ENCODE measurements at regions not wholly inside any gene's neighbourhood (a gene's known extent, or its start where the extent isn't known, plus 50 kb on each side); places are given as distances from the start of the nearest gene placed in this dataset.
A peak's percentile ranks its signal among the peaks of the same experiment; 100 is the strongest.

GRCh38 chr22:23521441-23522113 is 58.5 kb downstream of the IGLL1 start (continued):
- TF ChIP-seq CENPBD1 (CRISPR knock-in tag; IDR thresholded peaks at IDR 0.05; ENCODE audit: borderline replicate concordance, low read depth) (no peak), ZFAT (CRISPR knock-in tag; conservative IDR thresholded peaks at IDR 0.05) (no peak), ZNF441 (CRISPR knock-in tag; IDR thresholded peaks at IDR 0.05; ENCODE audit: borderline replicate concordance) (peak; percentile 82; the same call in 1 of the 2 replicates), ZNF34 (CRISPR knock-in tag; IDR thresholded peaks at IDR 0.05; ENCODE audit: borderline replicate concordance) (no peak), ZNF772 (CRISPR knock-in tag; IDR thresholded peaks at IDR 0.05) (peak; percentile 58; the same call in 1 of the 2 replicates), FOXK2 (IDR thresholded peaks at IDR 0.05) (no peak), ZNF597 (CRISPR knock-in tag; IDR thresholded peaks at IDR 0.05) (no peak), ZNF766 (CRISPR knock-in tag; IDR thresholded peaks at IDR 0.05; ENCODE audit: borderline replicate concordance) (peak; percentile 62), BCL3 (CRISPR knock-in tag; IDR thresholded peaks at IDR 0.05) (peak; percentile 81), ZNF251 (CRISPR knock-in tag; IDR thresholded peaks at IDR 0.05) (no peak), ZNF556 (CRISPR knock-in tag; IDR thresholded peaks at IDR 0.05; ENCODE audit: borderline replicate concordance) (no peak), ZNF101 (CRISPR knock-in tag; IDR thresholded peaks at IDR 0.05; ENCODE audit: borderline replicate concordance, low read depth) (no peak), ZBED4 (CRISPR knock-in tag; IDR thresholded peaks at IDR 0.05; ENCODE audit: borderline replicate concordance) (peak; percentile 94), ZC3H13 (CRISPR knock-in tag; IDR thresholded peaks at IDR 0.05) (0 out of 2 replicates have a peak, but pooled peaks have one; percentile 63), ZNF282 (IDR thresholded peaks at IDR 0.05; ENCODE audit: partially characterized antibody) (no peak), SOX5 (CRISPR knock-in tag; IDR thresholded peaks at IDR 0.05; ENCODE audit: borderline replicate concordance) (peak; percentile 89), ZNF704 (CRISPR knock-in tag; IDR thresholded peaks at IDR 0.05; ENCODE audit: borderline replicate concordance) (no peak), TCF7 (IDR thresholded peaks at IDR 0.05; ENCODE audit: low read depth) (peak; percentile 91), ZNF17 (CRISPR knock-in tag; IDR thresholded peaks at IDR 0.05) (no peak), NR2C2 (CRISPR knock-in tag; IDR thresholded peaks at IDR 0.05; ENCODE audit: borderline replicate concordance) (peak; percentile 53; the same call in 1 of the 2 replicates), TBL1XR1 (IDR thresholded peaks at IDR 0.05; ENCODE audit: borderline replicate concordance, low read length, partially characterized antibody) (peak; percentile 50), ZMAT3 (CRISPR knock-in tag; conservative IDR thresholded peaks at IDR 0.05) (no peak), FOXJ3 (CRISPR knock-in tag; IDR thresholded peaks at IDR 0.05; ENCODE audit: borderline replicate concordance) (no peak)
